ENCODE measurements at regions not wholly inside any gene's neighbourhood (a gene's known extent, or its start where the extent isn't known, plus 50 kb on each side); places are given as distances from the start of the nearest gene placed in this dataset.

- TF ChIP-seq ZBTB26 (tag by site-specific recombination; optimal IDR thresholded peaks at IDR 0.05) = no peak
- no peak for TF ChIP-seq ZNF211 (tag by site-specific recombination; IDR thresholded peaks at IDR 0.05; ENCODE audit: low read depth)
- no peak for TF ChIP-seq ZNF350 (tag by site-specific recombination; IDR thresholded peaks at IDR 0.05)
- no peak for TF ChIP-seq ZNF37A (tag by site-specific recombination; IDR thresholded peaks at IDR 0.05)
- TF ChIP-seq, protein P1, sequence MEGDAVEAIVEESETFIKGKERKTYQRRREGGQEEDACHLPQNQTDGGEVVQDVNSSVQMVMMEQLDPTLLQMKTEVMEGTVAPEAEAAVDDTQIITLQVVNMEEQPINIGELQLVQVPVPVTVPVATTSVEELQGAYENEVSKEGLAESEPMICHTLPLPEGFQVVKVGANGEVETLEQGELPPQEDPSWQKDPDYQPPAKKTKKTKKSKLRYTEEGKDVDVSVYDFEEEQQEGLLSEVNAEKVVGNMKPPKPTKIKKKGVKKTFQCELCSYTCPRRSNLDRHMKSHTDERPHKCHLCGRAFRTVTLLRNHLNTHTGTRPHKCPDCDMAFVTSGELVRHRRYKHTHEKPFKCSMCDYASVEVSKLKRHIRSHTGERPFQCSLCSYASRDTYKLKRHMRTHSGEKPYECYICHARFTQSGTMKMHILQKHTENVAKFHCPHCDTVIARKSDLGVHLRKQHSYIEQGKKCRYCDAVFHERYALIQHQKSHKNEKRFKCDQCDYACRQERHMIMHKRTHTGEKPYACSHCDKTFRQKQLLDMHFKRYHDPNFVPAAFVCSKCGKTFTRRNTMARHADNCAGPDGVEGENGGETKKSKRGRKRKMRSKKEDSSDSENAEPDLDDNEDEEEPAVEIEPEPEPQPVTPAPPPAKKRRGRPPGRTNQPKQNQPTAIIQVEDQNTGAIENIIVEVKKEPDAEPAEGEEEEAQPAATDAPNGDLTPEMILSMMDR (tag by site-specific recombination; IDR thresholded peaks at IDR 0.05) = no peak
- TF ChIP-seq BCL11A (tag by site-specific recombination; IDR thresholded peaks at IDR 0.05; ENCODE audit: low read depth) = no peak
- no peak for TF ChIP-seq ZNF704 (tag by site-specific recombination; IDR thresholded peaks at IDR 0.05)
- no peak for TF ChIP-seq ZFP69B (tag by site-specific recombination; IDR thresholded peaks at IDR 0.05)
These were observed 321.6 kb upstream of the EPHA3 start for GRCh38 chr3:88785841-88786240.

Measured in HEK293 (cell line).